Endothelial cell of umbilical vein (primary cell): ENCODE measurements at regions not wholly inside any gene's neighbourhood (a gene's known extent, or its start where the extent isn't known, plus 50 kb on each side); places are given as distances from the start of the nearest gene placed in this dataset.

Experiments used
- BruUV-seq: library from RNA; stranded (reverse); fragments of 400-500 nt; replicated peaks from 2 replicates; lab custom pipeline; 2021; lab: Mats Ljungman, UMichigan
- CTCF ChIA-PET: fragments of 300-600, 350-600 bp; sonication (Branson Sonifier 250); formaldehyde crosslinking; loops from one replicate; lab custom pipeline; 2021; ENCODE audit warnings: antibody characterized with exemption, inconsistent platforms; lab: Charles Lee
- POLR2A ChIA-PET: fragments of 300-600, 350-600 bp; sonication (Branson Sonifier 250); formaldehyde crosslinking; loops from one replicate; lab custom pipeline; 2021; ENCODE audit warnings: antibody characterized with exemption, inconsistent platforms; lab: Charles Lee
- DNase-seq: peaks from one replicate; pipeline ENCODE4 v3.0.0-alpha.2; 2011; ENCODE audit warnings: low read depth, low spot score
- FAIRE-seq: peaks from 2 replicates; lab custom pipeline; 2011; peaks lifted over from hg19 to GRCh38; lab: Jason Lieb, UNC
- H2AFZ ChIP-seq: 2 replicates; pipeline ENCODE4 v1.6.0; 2012; ENCODE audit warnings: low read depth, low read length, control low read depth, inconsistent platforms
- H3K27ac ChIP-seq: 2 replicates; pipeline ENCODE4 v1.5.1; 2011; ENCODE audit warnings: low read depth, mild to moderate bottlenecking, control low read depth, low read length, moderate library complexity; ENCODE audit not compliant: insufficient read depth
- H3K27me3 ChIP-seq, 2 experiments: 2 replicates each; pipeline versions ENCODE4 v1.6.0 to v1.6.1; 2011; ENCODE audit warnings: low read length in 2 of 2, mixed read lengths in 1 of 2; ENCODE audit not compliant: control insufficient read depth in 2 of 2, insufficient read depth in 2 of 2
- H3K36me3 ChIP-seq, 2 experiments: 2 replicates in 1 of 2; 3 replicates in 1 of 2; pipeline ENCODE4 v1.5.1; 2011; ENCODE audit warnings: low read length in 2 of 2, mild to moderate bottlenecking in 1 of 2, moderate library complexity in 1 of 2; ENCODE audit not compliant: control insufficient read depth in 2 of 2, insufficient read depth in 2 of 2; ENCODE audit errors: extremely low read depth in 1 of 2
- H3K4me1 ChIP-seq: 3 replicates; pipeline ENCODE4 v1.5.1; 2011; ENCODE audit warnings: mild to moderate bottlenecking, low read length; ENCODE audit not compliant: control insufficient read depth, insufficient read depth; ENCODE audit errors: extremely low read depth
- H3K4me2 ChIP-seq: 2 replicates; pipeline ENCODE4 v1.6.1; 2011; ENCODE audit warnings: low read length, control low read depth, mixed read lengths; ENCODE audit not compliant: insufficient read depth
- H3K4me3 ChIP-seq, 3 experiments: fragments of 200-600 bp in 1 of 3; sonication (generic), shearing (Covaris generic) in 1 of 3; replicated peaks in 1 of 3; 2 replicates each; pipeline ENCODE4 v1.5.1; 2011 to 2016; ENCODE audit warnings: control low read depth in 3 of 3, low read length in 3 of 3, mild to moderate bottlenecking in 2 of 3, inconsistent platforms in 1 of 3, low read depth in 1 of 3, moderate library complexity in 1 of 3; ENCODE audit not compliant: insufficient read depth in 1 of 3
- H3K79me2 ChIP-seq: 2 replicates; pipeline ENCODE4 v1.6.0; 2012; ENCODE audit warnings: low read length, inconsistent platforms; ENCODE audit not compliant: control insufficient read depth, insufficient read depth
- H3K9ac ChIP-seq: replicated peaks from 2 replicates; pipeline ENCODE3; 2011; ENCODE audit warnings: low read length, control low read depth; ENCODE audit not compliant: insufficient read depth; ENCODE audit errors: extremely low read depth
- H3K9me1 ChIP-seq: replicated peaks from 3 replicates; pipeline ENCODE4 v1.6.0; 2011; ENCODE audit warnings: mild to moderate bottlenecking, low read length; ENCODE audit not compliant: control insufficient read depth, insufficient read depth; ENCODE audit errors: extremely low read depth
- H3K9me3 ChIP-seq: replicated peaks from 2 replicates; pipeline ENCODE4 v1.5.1; 2012; ENCODE audit warnings: low read length, inconsistent platforms; ENCODE audit not compliant: control insufficient read depth, insufficient read depth
- H4K20me1 ChIP-seq: replicated peaks from 2 replicates; pipeline ENCODE3; 2011; ENCODE audit warnings: mild to moderate bottlenecking, low read length; ENCODE audit not compliant: control insufficient read depth, insufficient read depth; ENCODE audit errors: extremely low read depth
- EZH2 ChIP-seq: IDR thresholded peaks from 2 replicates; pipeline ENCODE4 v1.6.1; 2012; ENCODE audit warnings: borderline replicate concordance, low read depth, mild to moderate bottlenecking, moderate library complexity, low read length, inconsistent platforms; ENCODE audit not compliant: severe bottlenecking
- FOS ChIP-seq: IDR thresholded peaks from 2 replicates; pipeline ENCODE4 v1.6.1; 2011; ENCODE audit warnings: mild to moderate bottlenecking, low read length, moderate library complexity, borderline replicate concordance; ENCODE audit not compliant: insufficient read depth
- GATA2 ChIP-seq: IDR thresholded peaks from 2 replicates; pipeline ENCODE4 v1.7.0; 2011; ENCODE audit warnings: low read depth, mild to moderate bottlenecking, moderate library complexity, mixed read lengths, low read length; ENCODE audit not compliant: insufficient read length, insufficient read depth
- JUN ChIP-seq: IDR thresholded peaks from 2 replicates; pipeline ENCODE4 v1.6.1; 2011; ENCODE audit warnings: borderline replicate concordance, low read depth; ENCODE audit not compliant: insufficient read length, insufficient read depth
- MYC ChIP-seq: IDR thresholded peaks from one replicate; pipeline ENCODE4 v1.6.1; 2011; ENCODE audit warnings: mild to moderate bottlenecking, low read depth, low read length
- POLR2A ChIP-seq: IDR thresholded peaks from 2 replicates; pipeline ENCODE4 v1.6.1; 2012; ENCODE audit warnings: low read depth, mild to moderate bottlenecking, control low read depth, low read length
- POLR2AphosphoS5 ChIP-seq: IDR thresholded peaks from 2 replicates; pipeline ENCODE4 v1.6.1; 2012; ENCODE audit warnings: low read depth, mild to moderate bottlenecking, control low read depth, low read length, moderate library complexity; ENCODE audit not compliant: insufficient read depth
- dilution Hi-C: fragments of 300-500 bp; cut with MboI; formaldehyde crosslinking; loops from one replicate; pipeline ENCODE4 v1.15.0; 2019; ENCODE audit warnings: low sequenced_read_pairs; ENCODE audit not compliant: extremely low pct_ligation_motif_present
- intact Hi-C: fragments of 100-400 bp; cut with micrococcal nuclease; formaldehyde crosslinking; loops from one replicate; pipeline ENCODE4 v1.10.0; 2022
- TF ChIP-seq, protein P1 (sequence below): IDR thresholded peaks from 2 replicates; pipeline ENCODE4 v1.6.1; 2011; ENCODE audit not compliant: insufficient read depth, insufficient read length
- TF ChIP-seq, protein P2 (sequence below), 2 donors: IDR thresholded peaks; 1 replicate in 1 of 2; 2 replicates in 1 of 2; pipeline ENCODE4 v1.5.1; 2011; ENCODE audit warnings: low read length in 2 of 2, mild to moderate bottlenecking in 2 of 2, moderate library complexity in 2 of 2, control low read depth in 1 of 2, inconsistent platforms in 1 of 2, low read depth in 1 of 2; ENCODE audit not compliant: insufficient read depth in 1 of 2; ENCODE audit errors: extremely low read depth in 1 of 2

DNA sequence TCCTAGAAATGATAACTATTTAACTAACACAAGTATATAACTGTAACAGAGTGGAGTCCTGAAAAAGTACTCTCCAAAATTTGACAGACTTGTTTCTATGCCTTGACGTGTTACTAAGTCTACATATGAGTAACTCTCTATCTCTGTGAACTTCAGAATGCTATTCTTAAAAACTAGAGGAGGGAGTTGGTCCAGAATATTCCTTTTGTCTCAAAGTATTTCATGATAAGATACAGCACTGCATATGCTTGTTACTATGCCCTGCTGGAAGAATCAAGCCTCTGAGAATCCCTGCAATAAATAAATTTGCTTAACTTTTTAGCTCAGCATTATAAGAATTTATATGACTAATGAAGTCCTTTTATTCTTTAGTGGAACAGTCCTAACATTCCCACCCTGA is 50.9 kb upstream of the ATXN3L start:
- H3K4me2 ChIP-seq: no peak overlapping the region
- dilution Hi-C loops: no loop called here
- H3K9ac ChIP-seq: no peak overlapping the region
- H3K36me3 ChIP-seq: no peaks in the 10 kb centered on the region
- no peak overlapping the region for H3K27ac ChIP-seq
- ChIA-PET CTCF (no interaction called here), POLR2A (no interaction called here)
- no TSS peak for BruUV-seq
- H4K20me1 ChIP-seq: no peaks in the 10 kb centered on the region
- FAIRE-seq: no peak
- no peaks in the 10 kb centered on the region for H3K4me1 ChIP-seq
- H3K9me1 ChIP-seq: no peaks in the 10 kb centered on the region
- no peaks in the 10 kb centered on the region for H3K79me2 ChIP-seq
- TF ChIP-seq, protein P1, sequence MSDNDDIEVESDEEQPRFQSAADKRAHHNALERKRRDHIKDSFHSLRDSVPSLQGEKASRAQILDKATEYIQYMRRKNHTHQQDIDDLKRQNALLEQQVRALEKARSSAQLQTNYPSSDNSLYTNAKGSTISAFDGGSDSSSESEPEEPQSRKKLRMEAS: no peak
- TF ChIP-seq MYC: no peak
- TF ChIP-seq JUN: no peak
- no peak for TF ChIP-seq FOS
- TF ChIP-seq POLR2A: no peak
- TF ChIP-seq, protein P2, sequence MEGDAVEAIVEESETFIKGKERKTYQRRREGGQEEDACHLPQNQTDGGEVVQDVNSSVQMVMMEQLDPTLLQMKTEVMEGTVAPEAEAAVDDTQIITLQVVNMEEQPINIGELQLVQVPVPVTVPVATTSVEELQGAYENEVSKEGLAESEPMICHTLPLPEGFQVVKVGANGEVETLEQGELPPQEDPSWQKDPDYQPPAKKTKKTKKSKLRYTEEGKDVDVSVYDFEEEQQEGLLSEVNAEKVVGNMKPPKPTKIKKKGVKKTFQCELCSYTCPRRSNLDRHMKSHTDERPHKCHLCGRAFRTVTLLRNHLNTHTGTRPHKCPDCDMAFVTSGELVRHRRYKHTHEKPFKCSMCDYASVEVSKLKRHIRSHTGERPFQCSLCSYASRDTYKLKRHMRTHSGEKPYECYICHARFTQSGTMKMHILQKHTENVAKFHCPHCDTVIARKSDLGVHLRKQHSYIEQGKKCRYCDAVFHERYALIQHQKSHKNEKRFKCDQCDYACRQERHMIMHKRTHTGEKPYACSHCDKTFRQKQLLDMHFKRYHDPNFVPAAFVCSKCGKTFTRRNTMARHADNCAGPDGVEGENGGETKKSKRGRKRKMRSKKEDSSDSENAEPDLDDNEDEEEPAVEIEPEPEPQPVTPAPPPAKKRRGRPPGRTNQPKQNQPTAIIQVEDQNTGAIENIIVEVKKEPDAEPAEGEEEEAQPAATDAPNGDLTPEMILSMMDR (IDR thresholded peaks at IDR 0.05; ENCODE audit: extremely low read depth in 1 of 2, insufficient read depth in 1 of 2, low read depth in 1 of 2, low read length in 2 of 2): no peak
- TF ChIP-seq POLR2AphosphoS5: no peak
- no peak for TF ChIP-seq GATA2
- no peak for TF ChIP-seq EZH2
- DNase-seq: no peak
- H3K27me3 ChIP-seq: no peaks in the 10 kb centered on the region
- no peaks in the 10 kb centered on the region for H3K9me3 ChIP-seq
- H2AFZ ChIP-seq: no peak overlapping the region
- no peak overlapping the region for H3K4me3 ChIP-seq
- intact Hi-C loops: no loop called here
